ENCODE measurements at regions not wholly inside any gene's neighbourhood (a gene's known extent, or its start where the extent isn't known, plus 50 kb on each side); places are given as distances from the start of the nearest gene placed in this dataset.

DNA sequence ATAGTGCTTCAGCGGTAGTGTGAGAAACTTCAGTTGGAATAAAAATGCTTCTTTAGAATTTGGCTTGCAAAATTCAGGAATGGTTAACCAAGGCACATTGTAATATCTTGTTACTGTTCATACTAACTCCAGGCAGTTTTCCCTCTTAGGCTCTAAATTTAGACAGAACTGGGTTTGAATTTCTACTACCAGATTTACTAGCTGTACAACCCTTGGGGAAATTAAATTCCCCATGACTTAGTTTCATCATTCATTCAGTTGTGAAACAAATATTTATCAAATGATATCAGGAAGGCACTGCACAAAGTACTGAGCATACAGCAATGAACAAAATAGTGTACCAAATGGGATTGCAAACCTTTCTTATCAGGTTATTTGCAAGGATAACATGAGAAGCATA lies 135.0 kb upstream of the IL15 start:
- intact Hi-C loops (cut with DNase I): no loop called here
- H3K9ac ChIP-seq (ENCODE audit: low read length in 3 of 3): no peak overlapping the region
- DNase-seq (no peak), FAIRE-seq (no peak)
- no peaks in the 10 kb centered on the region for H3K27me3 ChIP-seq (ENCODE audit: control insufficient read depth, insufficient read depth, low read length)
- no peak overlapping the region for H3K4me3 ChIP-seq (ENCODE audit: low read length in 3 of 3)
- H3K36me3 ChIP-seq (ENCODE audit: control insufficient read depth in 2 of 3, insufficient read depth in 3 of 3, low read length in 3 of 3): no peaks in the 10 kb centered on the region
- H3K27ac ChIP-seq (ENCODE audit: low read depth in 2 of 2, low read length in 2 of 2): no peak overlapping the region
- H3K4me1 ChIP-seq (ENCODE audit: control insufficient read depth in 2 of 3, insufficient read depth in 2 of 3, low read depth in 1 of 3, low read length in 3 of 3): no peaks in the 10 kb centered on the region
- H3K9me3 ChIP-seq (ENCODE audit: control insufficient read depth in 2 of 3, insufficient read depth in 1 of 3, low read length in 3 of 3): no peaks in the 10 kb centered on the region
- TF ChIP-seq, protein P1, sequence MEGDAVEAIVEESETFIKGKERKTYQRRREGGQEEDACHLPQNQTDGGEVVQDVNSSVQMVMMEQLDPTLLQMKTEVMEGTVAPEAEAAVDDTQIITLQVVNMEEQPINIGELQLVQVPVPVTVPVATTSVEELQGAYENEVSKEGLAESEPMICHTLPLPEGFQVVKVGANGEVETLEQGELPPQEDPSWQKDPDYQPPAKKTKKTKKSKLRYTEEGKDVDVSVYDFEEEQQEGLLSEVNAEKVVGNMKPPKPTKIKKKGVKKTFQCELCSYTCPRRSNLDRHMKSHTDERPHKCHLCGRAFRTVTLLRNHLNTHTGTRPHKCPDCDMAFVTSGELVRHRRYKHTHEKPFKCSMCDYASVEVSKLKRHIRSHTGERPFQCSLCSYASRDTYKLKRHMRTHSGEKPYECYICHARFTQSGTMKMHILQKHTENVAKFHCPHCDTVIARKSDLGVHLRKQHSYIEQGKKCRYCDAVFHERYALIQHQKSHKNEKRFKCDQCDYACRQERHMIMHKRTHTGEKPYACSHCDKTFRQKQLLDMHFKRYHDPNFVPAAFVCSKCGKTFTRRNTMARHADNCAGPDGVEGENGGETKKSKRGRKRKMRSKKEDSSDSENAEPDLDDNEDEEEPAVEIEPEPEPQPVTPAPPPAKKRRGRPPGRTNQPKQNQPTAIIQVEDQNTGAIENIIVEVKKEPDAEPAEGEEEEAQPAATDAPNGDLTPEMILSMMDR (IDR thresholded peaks at IDR 0.05; ENCODE audit: borderline replicate concordance, extremely low read depth, insufficient read depth): no peak

DNA sequence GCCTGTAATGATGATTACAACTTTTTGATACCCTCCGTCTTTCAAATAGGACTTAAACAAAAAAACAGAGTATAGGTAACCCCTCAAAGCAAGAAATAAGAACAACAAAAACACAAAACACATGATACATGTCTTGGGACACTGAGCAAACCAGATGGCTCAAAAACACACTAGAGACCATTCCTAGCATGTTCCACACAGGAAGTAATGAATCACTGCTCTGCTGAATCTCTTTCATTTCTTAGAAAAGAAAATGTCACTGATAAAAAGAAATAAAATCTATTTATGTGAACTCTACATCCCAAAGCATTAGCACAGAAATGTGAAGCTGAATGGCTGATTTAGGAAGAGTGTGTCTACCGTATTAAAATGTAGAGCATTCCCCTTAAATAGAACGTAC lies 134.5 kb upstream of the IL15 start:
- FAIRE-seq: no peak
- no peak overlapping the region for H3K27ac ChIP-seq (ENCODE audit: low read depth in 2 of 2, low read length in 2 of 2)
- no peaks in the 10 kb centered on the region for H3K9me3 ChIP-seq (ENCODE audit: control insufficient read depth in 2 of 3, insufficient read depth in 1 of 3, low read length in 3 of 3)
- H3K4me1 ChIP-seq (ENCODE audit: control insufficient read depth in 2 of 3, insufficient read depth in 2 of 3, low read depth in 1 of 3, low read length in 3 of 3): no peaks in the 10 kb centered on the region
- intact Hi-C loops (cut with DNase I): no loop called here
- H3K4me3 ChIP-seq (ENCODE audit: low read length in 3 of 3): no peak overlapping the region
- no peaks in the 10 kb centered on the region for H3K27me3 ChIP-seq (ENCODE audit: control insufficient read depth, insufficient read depth, low read length)
- TF ChIP-seq, protein P1 (IDR thresholded peaks at IDR 0.05; ENCODE audit: borderline replicate concordance, extremely low read depth, insufficient read depth): no peak
- H3K9ac ChIP-seq (ENCODE audit: low read length in 3 of 3): no peak overlapping the region
- H3K36me3 ChIP-seq (ENCODE audit: control insufficient read depth in 2 of 3, insufficient read depth in 3 of 3, low read length in 3 of 3): no peaks in the 10 kb centered on the region
- peak in 2 of 5 donors; percentile 9 to 53 for DNase-seq

- H3K27me3 ChIP-seq (ENCODE audit: control insufficient read depth, insufficient read depth, low read length): no peaks in the 10 kb centered on the region
- FAIRE-seq (no peak), DNase-seq (no peak)
- H3K27ac ChIP-seq (ENCODE audit: low read depth in 2 of 2, low read length in 2 of 2): no peak overlapping the region
- no peak overlapping the region for H3K9ac ChIP-seq (ENCODE audit: low read length in 3 of 3)
- H3K4me3 ChIP-seq (ENCODE audit: low read length in 3 of 3): no peak overlapping the region
- H3K36me3 ChIP-seq (ENCODE audit: control insufficient read depth in 2 of 3, insufficient read depth in 3 of 3, low read length in 3 of 3): no peaks in the 10 kb centered on the region
- TF ChIP-seq, protein P1 (IDR thresholded peaks at IDR 0.05; ENCODE audit: borderline replicate concordance, extremely low read depth, insufficient read depth): no peak
- H3K4me1 ChIP-seq (ENCODE audit: control insufficient read depth in 2 of 3, insufficient read depth in 2 of 3, low read depth in 1 of 3, low read length in 3 of 3): no peaks in the 10 kb centered on the region
- H3K9me3 ChIP-seq (ENCODE audit: control insufficient read depth in 2 of 3, insufficient read depth in 1 of 3, low read length in 3 of 3): no peaks in the 10 kb centered on the region
- intact Hi-C loops (cut with DNase I): no loop called here
Observed at GRCh38 chr4:141502755-141503154, 133.6 kb upstream of the IL15 start.

GRCh38 chr4:141503260-141503659 lies 133.1 kb upstream of the IL15 start:
- no peaks in the 10 kb centered on the region for H3K9me3 ChIP-seq (ENCODE audit: control insufficient read depth in 2 of 3, insufficient read depth in 1 of 3, low read length in 3 of 3)
- intact Hi-C loops (cut with DNase I): no loop called here
- DNase-seq: no peak
- TF ChIP-seq, protein P1 (IDR thresholded peaks at IDR 0.05; ENCODE audit: borderline replicate concordance, extremely low read depth, insufficient read depth): no peak
- H3K27me3 ChIP-seq (ENCODE audit: control insufficient read depth, insufficient read depth, low read length): no peaks in the 10 kb centered on the region
- H3K4me3 ChIP-seq (ENCODE audit: low read length in 3 of 3): no peak overlapping the region
- no peak overlapping the region for H3K27ac ChIP-seq (ENCODE audit: low read depth in 2 of 2, low read length in 2 of 2)
- H3K36me3 ChIP-seq (ENCODE audit: control insufficient read depth in 2 of 3, insufficient read depth in 3 of 3, low read length in 3 of 3): no peaks in the 10 kb centered on the region
- H3K4me1 ChIP-seq (ENCODE audit: control insufficient read depth in 2 of 3, insufficient read depth in 2 of 3, low read depth in 1 of 3, low read length in 3 of 3): no peaks in the 10 kb centered on the region
- FAIRE-seq: no peak
- H3K9ac ChIP-seq (ENCODE audit: low read length in 3 of 3): no peak overlapping the region
